HG02970 (cell line): ENCODE measurements at regions not wholly inside any gene's neighbourhood (a gene's known extent, or its start where the extent isn't known, plus 50 kb on each side); places are given as distances from the start of the nearest gene placed in this dataset.
"Not testable (repeated sequence)": the region's sequence is repeated elsewhere in the genome, so short reads cannot be mapped to it uniquely, and the experiment has no call there.

Experiments used
- ATAC-seq: cut with Tn5 transposase; IDR thresholded peaks from one replicate; pipeline ENCODE4 v1.9.1; 2021; ENCODE audit warnings: mild to moderate bottlenecking, moderate library complexity, moderate number of reproducible peaks; ENCODE audit not compliant: unreplicated experiment, low FRiP score

GRCh38 chr13:83498481-83499190 lies 383.6 kb downstream of the SLITRK1 start:
- ATAC-seq = no peak

- no peak for ATAC-seq
These were observed 384.2 kb downstream of the SLITRK1 start for GRCh38 chr13:83498045-83498444.

GRCh38 chr13:83496501-83496900 lies 385.8 kb downstream of the SLITRK1 start:
- ATAC-seq = no peak

- ATAC-seq = no peak
These were observed 397.2 kb downstream of the SLITRK1 start for GRCh38 chr13:83485101-83485500.

- no peak for ATAC-seq
These were observed 411.3 kb downstream of the SLITRK1 start for GRCh38 chr13:83471011-83471410.

GRCh38 chr13:83470133-83470797 lies 412.0 kb downstream of the SLITRK1 start:
- no peak for ATAC-seq

- no peak for ATAC-seq
These were observed 428.6 kb downstream of the SLITRK1 start for GRCh38 chr13:83453723-83454122.

GRCh38 chr13:83453300-83453699 lies 429.0 kb downstream of the SLITRK1 start:
- ATAC-seq = no peak

GRCh38 chr13:83452292-83452950 lies 429.9 kb downstream of the SLITRK1 start:
- ATAC-seq = no peak

GRCh38 chr13:83450591-83450990 lies 431.7 kb downstream of the SLITRK1 start:
- ATAC-seq = no peak

GRCh38 chr13:83449668-83450395 lies 432.4 kb downstream of the SLITRK1 start:
- no peak for ATAC-seq

GRCh38 chr13:83440465-83440864 lies 441.8 kb downstream of the SLITRK1 start:
- no peak for ATAC-seq

GRCh38 chr13:83439464-83439863 lies 442.8 kb downstream of the SLITRK1 start:
- not testable (repeated sequence) for ATAC-seq

- no peak for ATAC-seq
These were observed 458.4 kb downstream of the SLITRK1 start for GRCh38 chr13:83423861-83424260.

GRCh38 chr13:83423381-83423780 lies 458.9 kb downstream of the SLITRK1 start:
- no peak for ATAC-seq

GRCh38 chr13:83414393-83414792 lies 467.9 kb downstream of the SLITRK1 start:
- no peak for ATAC-seq

GRCh38 chr13:83386609-83387008 lies 495.7 kb downstream of the SLITRK1 start:
- no peak for ATAC-seq

GRCh38 chr13:83378908-83379307 lies 503.4 kb downstream of the SLITRK1 start:
- ATAC-seq = no peak

GRCh38 chr13:83377491-83377890 lies 504.8 kb downstream of the SLITRK1 start:
- no peak for ATAC-seq

- no peak for ATAC-seq
These were observed 509.5 kb downstream of the SLITRK1 start for GRCh38 chr13:83372786-83373185.

GRCh38 chr13:83365723-83366122 lies 516.6 kb downstream of the SLITRK1 start:
- ATAC-seq = no peak
